Esophagus muscularis mucosa (tissue), 4 donors: ENCODE measurements at regions not wholly inside any gene's neighbourhood (a gene's known extent, or its start where the extent isn't known, plus 50 kb on each side); places are given as distances from the start of the nearest gene placed in this dataset.

ENCODE experiments used
- DNase-seq: peaks from one replicate; pipeline ENCODE4 v3.0.0-alpha.2; 2017; ENCODE audit errors: extremely low spot score
- H3K27ac ChIP-seq, 4 donors: fragments of 200-600 bp; sonication (generic); replicated peaks in 1 of 4; 1 replicate in 3 of 4; 2 replicates in 1 of 4; pipeline ENCODE4 v1.5.1; 2016 to 2019; ENCODE audit warnings: mild to moderate bottlenecking in 1 of 4
- H3K27me3 ChIP-seq, 4 donors: fragments of 200-600 bp; sonication (generic); one replicate each; pipeline versions ENCODE4 v1.5.1 to v1.6.0; 2016 to 2019
- H3K36me3 ChIP-seq, 4 donors: fragments of 200-600 bp; sonication (generic); one replicate each; pipeline ENCODE4 v1.5.1; 2016 to 2019
- H3K4me1 ChIP-seq, 4 donors: fragments of 200-600 bp; sonication (generic); one replicate each; pipeline ENCODE4 v1.5.1; 2016 to 2019
- H3K4me3 ChIP-seq, 4 donors: fragments of 200-600 bp; sonication (generic); 1 replicate in 2 of 4; 2 replicates in 2 of 4; pipeline ENCODE4 v1.5.1; 2016 to 2019; ENCODE audit warnings: mild to moderate bottlenecking in 4 of 4, moderate library complexity in 1 of 4
- H3K9me3 ChIP-seq, 4 donors: fragments of 200-600 bp; sonication (generic); 1 replicate in 3 of 4; 2 replicates in 1 of 4; pipeline ENCODE4 v1.5.1; 2016 to 2019
- CTCF ChIP-seq, 3 experiments: fragments of 200-600 bp in 2 of 3; fragments of 450-650 bp in 1 of 3; sonication (generic) in 2 of 3; IDR thresholded peaks; one replicate each; pipeline ENCODE4 v1.5.1; 2017 to 2019; ENCODE audit warnings: antibody characterized with exemption in 3 of 3, mild to moderate bottlenecking in 2 of 3, moderate library complexity in 1 of 3
- EP300 ChIP-seq: sonication (generic); formaldehyde crosslinking; IDR thresholded peaks from one replicate; pipeline ENCODE4 v1.6.1; 2017; ENCODE audit warnings: antibody characterized with exemption
- POLR2A ChIP-seq: fragments of 450-650 bp; IDR thresholded peaks from one replicate; pipeline ENCODE4 v1.6.1; 2017; ENCODE audit warnings: antibody characterized with exemption, moderate library complexity, mild to moderate bottlenecking, low read depth
- POLR2AphosphoS5 ChIP-seq, 2 donors: sonication (generic); formaldehyde crosslinking; IDR thresholded peaks; one replicate each; pipeline ENCODE4 v1.6.1; 2017; ENCODE audit warnings: antibody characterized with exemption in 2 of 2
- WGBS: methylation state at CpG from one replicate; pipeline ENCODE4 v1.1.5; 2018; 5-methylcytosine and 5-hydroxymethylcytosine counted together
- intact Hi-C: fragments of 100-400 bp; cut with DNase I; formaldehyde crosslinking; loops from one replicate; pipeline ENCODE4 v1.15.1; 2023

- H3K4me1 ChIP-seq: no peaks in the 10 kb centered on the region
- intact Hi-C loops: no loop called here
- no peak for DNase-seq
- H3K27ac ChIP-seq: no peak overlapping the region
- H3K4me3 ChIP-seq: no peak overlapping the region
- H3K36me3 ChIP-seq: no peaks in the 10 kb centered on the region
- WGBS: 40% methylated on average over 2 of the region's 2 CpGs
- H3K27me3 ChIP-seq: no peaks in the 10 kb centered on the region
- peaks cover 0 to 4% (median 0%) of the 10 kb centered on the region in 4 donors for H3K9me3 ChIP-seq
- TF ChIP-seq EP300: no peak
- TF ChIP-seq CTCF (IDR thresholded peaks at IDR 0.05): no peak
- TF ChIP-seq POLR2A: no peak
- no peak for TF ChIP-seq POLR2AphosphoS5 (IDR thresholded peaks at IDR 0.05)
Observed at GRCh38 chr9:22374051-22374450, 72.6 kb upstream of the DMRTA1 start.

- H3K4me3 ChIP-seq: no peak overlapping the region
- no peaks in the 10 kb centered on the region for H3K36me3 ChIP-seq
- no peak overlapping the region for H3K27ac ChIP-seq
- H3K9me3 ChIP-seq: no peaks in the 10 kb centered on the region
- DNase-seq: no peak
- WGBS: 65% methylated on average over 5 of the region's 5 CpGs
- TF ChIP-seq CTCF (IDR thresholded peaks at IDR 0.05) (no peak), POLR2A (no peak), EP300 (no peak), POLR2AphosphoS5 (IDR thresholded peaks at IDR 0.05) (no peak)
- H3K4me1 ChIP-seq: no peaks in the 10 kb centered on the region
- no peaks in the 10 kb centered on the region for H3K27me3 ChIP-seq
- intact Hi-C loops: no loop called here
Observed at GRCh38 chr9:22379272-22379671, 67.4 kb upstream of the DMRTA1 start.

- 50% methylated on average over 1 of the region's 1 CpG for WGBS
- intact Hi-C loops: no loop called here
- no peaks in the 10 kb centered on the region for H3K4me1 ChIP-seq
- TF ChIP-seq CTCF (IDR thresholded peaks at IDR 0.05): no peak
- TF ChIP-seq POLR2AphosphoS5 (IDR thresholded peaks at IDR 0.05): no peak
- TF ChIP-seq EP300: no peak
- TF ChIP-seq POLR2A: no peak
- no peaks in the 10 kb centered on the region for H3K27me3 ChIP-seq
- DNase-seq: no peak
- no peaks in the 10 kb centered on the region for H3K36me3 ChIP-seq
- no peaks in the 10 kb centered on the region for H3K9me3 ChIP-seq
- no peak overlapping the region for H3K4me3 ChIP-seq
- no peak overlapping the region for H3K27ac ChIP-seq
Observed at GRCh38 chr9:22381170-22381569, 65.5 kb upstream of the DMRTA1 start.

GRCh38 chr9:22382331-22382730 lies 64.3 kb upstream of the DMRTA1 start:
- WGBS: 52% methylated on average over 2 of the region's 2 CpGs
- DNase-seq: no peak
- Histone ChIP-seq H3K36me3 (no peaks in the 10 kb centered on the region), H3K4me1 (no peaks in the 10 kb centered on the region), H3K9me3 (no peaks in the 10 kb centered on the region), H3K4me3 (no peak overlapping the region), H3K27me3 (no peaks in the 10 kb centered on the region), H3K27ac (no peak overlapping the region)
- TF ChIP-seq POLR2AphosphoS5 (IDR thresholded peaks at IDR 0.05): no peak
- TF ChIP-seq CTCF (IDR thresholded peaks at IDR 0.05): no peak
- TF ChIP-seq POLR2A: no peak
- TF ChIP-seq EP300: no peak
- intact Hi-C loops: no loop called here

- Histone ChIP-seq H3K4me3 (no peak overlapping the region), H3K4me1 (no peaks in the 10 kb centered on the region), H3K27ac (no peak overlapping the region), H3K36me3 (no peaks in the 10 kb centered on the region), H3K9me3 (no peaks in the 10 kb centered on the region), H3K27me3 (no peaks in the 10 kb centered on the region)
- TF ChIP-seq EP300 (no peak), CTCF (IDR thresholded peaks at IDR 0.05) (no peak), POLR2AphosphoS5 (IDR thresholded peaks at IDR 0.05) (no peak), POLR2A (no peak)
- 53% methylated on average over 2 of the region's 2 CpGs for WGBS
- no peak for DNase-seq
- intact Hi-C loops: no loop called here
Observed at GRCh38 chr9:22383718-22384117, 62.9 kb upstream of the DMRTA1 start.
